H1 (cell line): ENCODE measurements at regions not wholly inside any gene's neighbourhood (a gene's known extent, or its start where the extent isn't known, plus 50 kb on each side); places are given as distances from the start of the nearest gene placed in this dataset.

ENCODE experiments used
- CTCF ChIA-PET: fragments of 300-600 bp; sonication (Branson Sonifier 250); formaldehyde crosslinking; loops from one replicate; lab custom pipeline; 2021; ENCODE audit not compliant: partially characterized antibody; lab: Charles Lee
- POLR2A ChIA-PET: fragments of 300-600 bp; sonication (Branson Sonifier 250); formaldehyde crosslinking; loops from one replicate; lab custom pipeline; 2021; ENCODE audit warnings: inconsistent platforms; ENCODE audit not compliant: partially characterized antibody; lab: Charles Lee
- DNase-seq, 2 experiments: peaks; one replicate each; pipeline versions ENCODE4 v3.0.0 to v3.0.0-alpha.2; 2010 to 2022; ENCODE audit warnings: low spot score in 2 of 2, low read depth in 1 of 2, mixed read lengths in 1 of 2
- FAIRE-seq: peaks from 2 replicates; lab custom pipeline; 2011; peaks lifted over from hg19 to GRCh38; lab: Jason Lieb, UNC
- H2AFZ ChIP-seq: 2 replicates; pipeline ENCODE4 v1.8.1; 2012; ENCODE audit warnings: low read length, inconsistent platforms
- H2AK5ac ChIP-seq: 2 replicates; pipeline ENCODE4 v1.6.1; 2013; ENCODE audit warnings: low read depth, low read length
- H2BK120ac ChIP-seq: replicated peaks from 2 replicates; pipeline ENCODE3; 2013; ENCODE audit warnings: low read depth, low read length, inconsistent platforms
- H2BK12ac ChIP-seq: 2 replicates; pipeline ENCODE4 v1.6.1; 2013; ENCODE audit warnings: low read depth, low read length
- H2BK15ac ChIP-seq: 2 replicates; pipeline ENCODE4 v1.6.1; 2013; ENCODE audit warnings: low read length
- H2BK20ac ChIP-seq: 2 replicates; pipeline ENCODE4 v1.6.1; 2013; ENCODE audit warnings: low read length
- H2BK5ac ChIP-seq: 2 replicates; pipeline ENCODE4 v1.6.1; 2013; ENCODE audit warnings: low read depth, low read length
- H3K14ac ChIP-seq: 2 replicates; pipeline ENCODE4 v1.6.1; 2013; ENCODE audit warnings: inconsistent platforms; ENCODE audit not compliant: insufficient read length
- H3K18ac ChIP-seq: 2 replicates; pipeline ENCODE4 v1.6.1; 2013; ENCODE audit warnings: low read length; ENCODE audit errors: extremely low read depth
- H3K23ac ChIP-seq: 2 replicates; pipeline ENCODE4 v1.6.1; 2013; ENCODE audit warnings: inconsistent platforms; ENCODE audit not compliant: insufficient read length
- H3K23me2 ChIP-seq: 2 replicates; pipeline ENCODE4 v1.6.1; 2013; ENCODE audit warnings: low read depth, low read length
- H3K27ac ChIP-seq: 2 replicates; pipeline ENCODE4 v1.6.1; 2011; ENCODE audit warnings: low read depth, low read length, inconsistent platforms
- H3K27me3 ChIP-seq, 4 experiments: replicated peaks in 1 of 4; 1 replicate in 1 of 4; 2 replicates in 3 of 4; pipeline versions ENCODE4 v1.6.1 to v1.8.1; 2011 to 2013; ENCODE audit warnings: low read length in 3 of 4, mild to moderate bottlenecking in 3 of 4, inconsistent platforms in 2 of 4, mixed read lengths in 2 of 4, moderate library complexity in 1 of 4; ENCODE audit not compliant: control insufficient read depth in 3 of 4, insufficient read depth in 3 of 4; ENCODE audit errors: extremely low read depth in 1 of 4
- H3K36me3 ChIP-seq, 4 experiments: 2 replicates each; pipeline versions ENCODE4 v1.6.1 to v1.8.1; 2011 to 2013; ENCODE audit warnings: mild to moderate bottlenecking in 4 of 4, low read length in 3 of 4, moderate library complexity in 2 of 4, control low read depth in 1 of 4, inconsistent platforms in 1 of 4; ENCODE audit not compliant: insufficient read depth in 4 of 4, control insufficient read depth in 2 of 4
- H3K4ac ChIP-seq: replicated peaks from 2 replicates; pipeline ENCODE3; 2013; ENCODE audit warnings: low read length, low read depth, mixed read lengths, inconsistent platforms; ENCODE audit not compliant: insufficient read length
- H3K4me1 ChIP-seq, 4 experiments: replicated peaks in 1 of 4; 1 replicate in 1 of 4; 2 replicates in 3 of 4; pipeline versions ENCODE4 v1.6.1 to v1.8.1; 2011 to 2013; ENCODE audit warnings: low read length in 3 of 4, inconsistent platforms in 2 of 4, mixed read lengths in 1 of 4; ENCODE audit not compliant: insufficient read depth in 4 of 4, control insufficient read depth in 3 of 4
- H3K4me2 ChIP-seq, 2 experiments: 2 replicates each; pipeline versions ENCODE4 v1.6.1 to v1.8.1; 2011 to 2013; ENCODE audit warnings: low read depth in 2 of 2, low read length in 2 of 2, control low read depth in 1 of 2, inconsistent platforms in 1 of 2, mild to moderate bottlenecking in 1 of 2; ENCODE audit not compliant: insufficient read depth in 1 of 2
- H3K4me3 ChIP-seq, 4 experiments: fragments of 200-600, 300-600 bp in 1 of 4; sonication (generic), shearing (Covaris generic), sonication (Bioruptor Twin) in 1 of 4; 2 replicates each; pipeline versions ENCODE4 v1.5.1 to v1.8.1; 2011 to 2016; ENCODE audit warnings: low read length in 4 of 4, low read depth in 3 of 4, control low read depth in 2 of 4, inconsistent platforms in 2 of 4, mild to moderate bottlenecking in 2 of 4, mixed read lengths in 1 of 4, moderate library complexity in 1 of 4; ENCODE audit not compliant: insufficient read depth in 2 of 4; ENCODE audit errors: extremely low read depth in 1 of 4
- H3K56ac ChIP-seq: replicated peaks from 2 replicates; pipeline ENCODE3; 2013; ENCODE audit warnings: low read depth, mild to moderate bottlenecking, mixed read lengths, low read length, inconsistent platforms; ENCODE audit not compliant: insufficient read length
- H3K79me1 ChIP-seq: 2 replicates; pipeline ENCODE4 v1.6.1; 2013; ENCODE audit warnings: low read depth, low read length, control low read depth
- H3K79me2 ChIP-seq, 2 experiments: 2 replicates each; pipeline versions ENCODE4 v1.6.1 to v1.8.1; 2012 to 2013; ENCODE audit warnings: low read length in 2 of 2, mild to moderate bottlenecking in 2 of 2, inconsistent platforms in 1 of 2; ENCODE audit not compliant: insufficient read depth in 2 of 2, control insufficient read depth in 1 of 2
- H3K9ac ChIP-seq, 4 experiments: replicated peaks in 1 of 4; 1 replicate in 1 of 4; 2 replicates in 3 of 4; pipeline versions ENCODE4 v1.6.1 to v1.8.1; 2011 to 2013; ENCODE audit warnings: low read depth in 3 of 4, low read length in 3 of 4, control low read depth in 2 of 4, mild to moderate bottlenecking in 2 of 4, moderate library complexity in 2 of 4, inconsistent platforms in 1 of 4; ENCODE audit errors: extremely low read depth in 1 of 4
- H3K9me3 ChIP-seq, 2 experiments: 2 replicates each; pipeline versions ENCODE4 v1.6.1 to v1.8.1; 2012 to 2013; ENCODE audit warnings: mild to moderate bottlenecking in 2 of 2, moderate library complexity in 2 of 2, control low read depth in 1 of 2, inconsistent platforms in 1 of 2, low read depth in 1 of 2, low read length in 1 of 2, mixed read lengths in 1 of 2; ENCODE audit not compliant: insufficient read depth in 2 of 2
- H4K20me1 ChIP-seq, 2 experiments: replicated peaks in 1 of 2; 2 replicates each; pipeline versions ENCODE3 to v1.8.1; 2011 to 2013; ENCODE audit warnings: inconsistent platforms in 2 of 2, low read length in 2 of 2, mild to moderate bottlenecking in 1 of 2; ENCODE audit not compliant: insufficient read depth in 2 of 2, control insufficient read depth in 1 of 2
- H4K5ac ChIP-seq: 2 replicates; pipeline ENCODE4 v1.6.1; 2013; ENCODE audit warnings: low read length, low read depth, mixed read lengths, inconsistent platforms; ENCODE audit not compliant: insufficient read length
- H4K8ac ChIP-seq: 2 replicates; pipeline ENCODE4 v1.8.0; 2013; ENCODE audit warnings: mild to moderate bottlenecking, moderate library complexity, low read length, inconsistent platforms; ENCODE audit not compliant: insufficient read depth; ENCODE audit errors: extremely low read depth
- H4K91ac ChIP-seq: replicated peaks from 2 replicates; pipeline ENCODE3; 2013; ENCODE audit warnings: low read length, mixed read lengths, inconsistent platforms; ENCODE audit not compliant: insufficient read length
- FOSL1 ChIP-seq: IDR thresholded peaks from 2 replicates; pipeline ENCODE4 v1.6.1; 2011; ENCODE audit warnings: mild to moderate bottlenecking, low read depth, low read length, moderate library complexity; ENCODE audit not compliant: insufficient read depth
- GTF2F1 ChIP-seq: IDR thresholded peaks from 2 replicates; pipeline ENCODE4 v1.6.1; 2012; ENCODE audit warnings: low read depth, low read length, improper control_type of control experiment, borderline replicate concordance
- NANOG ChIP-seq: IDR thresholded peaks from 2 replicates; pipeline ENCODE4 v1.6.1; 2011; ENCODE audit warnings: low read length, low read depth, mild to moderate bottlenecking, inconsistent platforms; ENCODE audit not compliant: insufficient read depth, poor library complexity, severe bottlenecking
- POLR2A ChIP-seq, 2 experiments: IDR thresholded peaks; 1 replicate in 1 of 2; 2 replicates in 1 of 2; pipeline ENCODE4 v1.6.1; 2011; ENCODE audit warnings: low read depth in 2 of 2, low read length in 2 of 2, mild to moderate bottlenecking in 2 of 2; ENCODE audit errors: control extremely low read depth in 1 of 2
- POLR2AphosphoS5 ChIP-seq: IDR thresholded peaks from 2 replicates; pipeline ENCODE4 v1.6.1; 2011; ENCODE audit warnings: low read depth, low read length
- RBBP5 ChIP-seq: IDR thresholded peaks from 2 replicates; pipeline ENCODE4 v1.7.1; 2012; ENCODE audit warnings: low read depth, mild to moderate bottlenecking, inconsistent platforms, low read length, moderate library complexity, borderline replicate concordance
- RFX5 ChIP-seq: IDR thresholded peaks from 2 replicates; pipeline ENCODE4 v1.6.1; 2011; ENCODE audit warnings: low read depth, low read length, improper control_type of control experiment, borderline replicate concordance
- WGBS, 2 experiments: shearing (Covaris generic) in 1 of 2; methylation state at CpG; one replicate each; pipeline versions ENCODE4 v1.1.6 to v1.1.7; 2013 to 2015; ENCODE audit warnings: low lambda C conversion rate in 2 of 2, mixed read lengths in 2 of 2, inconsistent platforms in 1 of 2, low coverage in 1 of 2, missing lambda C conversion rate in 1 of 2; ENCODE audit not compliant: insufficient replicate concordance in 2 of 2, insufficient coverage in 1 of 2, insufficient read length in 1 of 2; ENCODE audit errors: extremely low coverage in 1 of 2, missing lambda C conversion rate in 1 of 2; 5-methylcytosine and 5-hydroxymethylcytosine counted together
- TF ChIP-seq, protein P1 (sequence below): IDR thresholded peaks from 2 replicates; pipeline ENCODE4 v1.6.1; 2011; ENCODE audit warnings: low read length, improper control_type of control experiment

DNA sequence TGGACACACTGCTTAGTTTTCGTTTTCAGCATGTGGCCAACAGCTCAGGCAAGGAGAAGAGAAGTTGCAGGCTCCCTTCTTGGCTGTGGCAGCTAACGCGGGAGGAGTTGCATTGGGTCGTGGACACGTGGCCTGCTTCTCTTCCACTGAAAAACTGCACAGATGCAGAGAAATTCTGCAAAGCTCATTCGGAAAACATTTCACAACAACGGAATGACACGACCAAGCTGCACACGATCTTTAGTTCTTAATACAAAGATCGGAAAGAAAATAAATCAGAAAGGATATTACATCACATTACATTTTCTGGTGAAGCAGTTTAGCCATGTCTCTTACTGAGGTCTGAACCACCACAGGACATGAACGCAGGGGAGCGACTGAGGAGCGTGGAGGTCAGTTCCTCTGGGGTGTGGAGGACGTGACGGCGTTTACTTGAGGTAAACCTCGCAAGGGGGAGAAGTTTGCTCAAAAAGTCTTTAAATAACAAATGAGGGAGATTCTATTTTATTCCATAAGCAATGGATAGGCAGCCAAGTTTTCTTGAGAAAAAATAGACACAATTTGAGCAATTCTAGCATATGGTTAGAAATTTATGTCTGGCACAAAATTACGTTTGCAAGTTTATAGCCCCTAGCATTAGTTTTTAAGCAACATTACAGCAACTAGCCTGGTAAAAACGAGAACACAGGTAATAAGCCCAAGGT lies 178.3 kb downstream of the THBS2 start:
- Histone ChIP-seq H3K36me3 (no peaks in the 10 kb centered on the region), H3K9ac (no peak overlapping the region), H3K9me3 (no peaks in the 10 kb centered on the region), H2BK20ac (no peak overlapping the region), H3K4me3 (no peak overlapping the region), H2BK15ac (no peak overlapping the region), H4K20me1 (no peaks in the 10 kb centered on the region), H4K8ac (no peak overlapping the region), H2AFZ (peak overlapping the region; percentile 47; the same call in 1 of the 2 replicates), H3K4ac (no peak overlapping the region), H3K4me2 (no peak overlapping the region), H3K27me3 (no peaks in the 10 kb centered on the region), H3K23ac (no peak overlapping the region), H3K14ac (no peak overlapping the region), H3K4me1 (no peaks in the 10 kb centered on the region; a peak in 1 of 7 replicates), H3K27ac (no peak overlapping the region), H3K18ac (no peak overlapping the region), H2AK5ac (no peak overlapping the region), H2BK12ac (no peak overlapping the region), H4K5ac (no peak overlapping the region), H2BK120ac (no peak overlapping the region), H3K79me2 (no peaks in the 10 kb centered on the region), H3K56ac (no peak overlapping the region), H2BK5ac (no peak overlapping the region), H3K23me2 (no peaks in the 10 kb centered on the region), H3K79me1 (no peaks in the 10 kb centered on the region), H4K91ac (no peak overlapping the region)
- ChIA-PET POLR2A (no interaction called here), CTCF (no interaction called here)
- 93% methylated on average over 19 of the region's 19 CpGs; no CpG with 5 or more reads in 1 of the 2 experiments for WGBS, 2 experiments
- DNase-seq (no peak), FAIRE-seq (no peak)
- TF ChIP-seq, protein P1, sequence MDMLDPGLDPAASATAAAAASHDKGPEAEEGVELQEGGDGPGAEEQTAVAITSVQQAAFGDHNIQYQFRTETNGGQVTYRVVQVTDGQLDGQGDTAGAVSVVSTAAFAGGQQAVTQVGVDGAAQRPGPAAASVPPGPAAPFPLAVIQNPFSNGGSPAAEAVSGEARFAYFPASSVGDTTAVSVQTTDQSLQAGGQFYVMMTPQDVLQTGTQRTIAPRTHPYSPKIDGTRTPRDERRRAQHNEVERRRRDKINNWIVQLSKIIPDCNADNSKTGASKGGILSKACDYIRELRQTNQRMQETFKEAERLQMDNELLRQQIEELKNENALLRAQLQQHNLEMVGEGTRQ, result no peak
- TF ChIP-seq NANOG (no peak), GTF2F1 (no peak), RFX5 (no peak), RBBP5 (no peak), POLR2A (IDR thresholded peaks at IDR 0.05; ENCODE audit: control extremely low read depth in 1 of 2, low read depth in 2 of 2, low read length in 2 of 2) (no peak), POLR2AphosphoS5 (no peak), FOSL1 (no peak)
